HepG2 (cell line): ENCODE measurements at regions not wholly inside any gene's neighbourhood (a gene's known extent, or its start where the extent isn't known, plus 50 kb on each side); places are given as distances from the start of the nearest gene placed in this dataset.

Source experiments
- CBFB ChIP-seq: sonication (generic); formaldehyde crosslinking; IDR thresholded peaks from 2 replicates; pipeline ENCODE4 v1.4.0; 2020; ENCODE audit warnings: missing genetic modification reagents
- CTCF ChIP-seq: sonication (generic); formaldehyde crosslinking; IDR thresholded peaks from 2 replicates; pipeline ENCODE4 v1.5.0; 2020; ENCODE audit warnings: mild to moderate bottlenecking, missing genetic modification reagents, moderate library complexity
- GLI4 ChIP-seq: sonication (generic); formaldehyde crosslinking; IDR thresholded peaks from 2 replicates; pipeline ENCODE4 v1.5.1; 2020; ENCODE audit warnings: missing genetic modification reagents, mild to moderate bottlenecking, moderate library complexity, borderline replicate concordance
- KAT7 ChIP-seq: IDR thresholded peaks from 2 replicates; pipeline ENCODE4 v1.6.1; 2018; ENCODE audit warnings: borderline replicate concordance, missing compliant biosample characterization
- PHB2 ChIP-seq: fragments of 450-650 bp; IDR thresholded peaks from 2 replicates; pipeline ENCODE4 v1.6.1; 2018; ENCODE audit not compliant: partially characterized antibody
- XRCC5 ChIP-seq: fragments of 200-400 bp; formaldehyde crosslinking; optimal IDR thresholded peaks from 2 replicates; pipeline ENCODE3; 2017; ENCODE audit warnings: mild to moderate bottlenecking, low read length
- ZBTB33 ChIP-seq: sonication (generic); formaldehyde crosslinking; IDR thresholded peaks from 2 replicates; pipeline ENCODE4 v1.4.0; 2020; ENCODE audit warnings: missing genetic modification reagents
- ZNF274 ChIP-seq: sonication (generic); formaldehyde crosslinking; IDR thresholded peaks from 2 replicates; pipeline ENCODE4 v1.5.1; 2020; ENCODE audit warnings: mild to moderate bottlenecking, missing genetic modification reagents
- ZNF704 ChIP-seq: sonication (generic); formaldehyde crosslinking; IDR thresholded peaks from 2 replicates; pipeline ENCODE4 v1.8.1; 2023; ENCODE audit warnings: mild to moderate bottlenecking, inconsistent platforms, moderate library complexity, missing genetic modification reagents, borderline replicate concordance

GRCh38 chr2:146173934-146174333, 1654.0 kb upstream of the ZEB2 start:
- TF ChIP-seq ZNF704 (no peak), CTCF (CRISPR knock-in tag) (no peak), GLI4 (no peak), ZBTB33 (no peak), KAT7 (CRISPR knock-in tag) (no peak), XRCC5 (no peak), PHB2 (no peak), CBFB (CRISPR knock-in tag) (no peak), ZNF274 (CRISPR knock-in tag) (no peak)
